ENCODE measurements at regions not wholly inside any gene's neighbourhood (a gene's known extent, or its start where the extent isn't known, plus 50 kb on each side); places are given as distances from the start of the nearest gene placed in this dataset.

- TF ChIP-seq CTCF (conservative IDR thresholded peaks at IDR 0.05; ENCODE audit: low read depth, low read length) (no peak), EZH2 (IDR thresholded peaks at IDR 0.05; ENCODE audit: low read length, unreplicated experiment) (no peak), EZH2phosphoT487 (IDR thresholded peaks at IDR 0.05; ENCODE audit: borderline replicate concordance, low read length) (no peak)
Measured at GRCh38 chr13:107220245-107220644, 652.3 kb upstream of the ARGLU1 start.

Measured in PC-3 (cell line).